ENCODE measurements at regions not wholly inside any gene's neighbourhood (a gene's known extent, or its start where the extent isn't known, plus 50 kb on each side); places are given as distances from the start of the nearest gene placed in this dataset.

GRCh38 chr3:168714609-168715240 is 619.0 kb upstream of the GOLIM4 start:
- no peaks in the 10 kb centered on the region for H3K79me2 ChIP-seq (ENCODE audit: insufficient read depth)
- H3K27ac ChIP-seq, result no peak overlapping the region
- WGBS, 2 experiments (ENCODE audit: low coverage in 1 of 2, low lambda C conversion rate in 2 of 2, missing lambda C conversion rate in 2 of 2), result 12 to 17% methylated on average over 1 of the region's 1 CpG
- H3K9me3 ChIP-seq (ENCODE audit: low read depth), result no peaks in the 10 kb centered on the region
- no peaks in the 10 kb centered on the region for H3K36me3 ChIP-seq (ENCODE audit: low read depth)
- H3K27me3 ChIP-seq (replicated peaks; ENCODE audit: insufficient read depth), result no peaks in the 10 kb centered on the region
- H3K4me2 ChIP-seq (ENCODE audit: unreplicated experiment), result no peak overlapping the region
- in situ Hi-C loops (cut with MboI), result no loop called here
- H3K9me2 ChIP-seq (ENCODE audit: insufficient read depth), result no peaks in the 10 kb centered on the region
- H3K4me1 ChIP-seq (ENCODE audit: insufficient read depth), result no peaks in the 10 kb centered on the region
- H3F3A ChIP-seq (ENCODE audit: insufficient read depth), result no peaks in the 10 kb centered on the region
- TF ChIP-seq EZH2 (IDR thresholded peaks at IDR 0.05; ENCODE audit: insufficient read depth, poor library complexity, severe bottlenecking) (no peak), EZH2phosphoT487 (IDR thresholded peaks at IDR 0.05; ENCODE audit: insufficient read depth, low read depth) (no peak)
- no peaks in the 10 kb centered on the region for H4K20me1 ChIP-seq (ENCODE audit: insufficient read depth)
- H3K4me3 ChIP-seq, result no peak overlapping the region
- DNase-seq, result no peak
- H2AFZ ChIP-seq, result no peak overlapping the region
- no peak overlapping the region for H3K9ac ChIP-seq

- Histone ChIP-seq H3F3A (ENCODE audit: insufficient read depth) (no peaks in the 10 kb centered on the region), H3K9me2 (ENCODE audit: insufficient read depth) (no peaks in the 10 kb centered on the region), H3K27ac (no peak overlapping the region), H3K4me1 (ENCODE audit: insufficient read depth) (no peaks in the 10 kb centered on the region), H2AFZ (no peak overlapping the region), H3K9ac (no peak overlapping the region), H3K4me2 (ENCODE audit: unreplicated experiment) (no peak overlapping the region), H3K9me3 (ENCODE audit: low read depth) (no peaks in the 10 kb centered on the region), H3K4me3 (no peak overlapping the region), H3K36me3 (ENCODE audit: low read depth) (no peaks in the 10 kb centered on the region), H3K27me3 (replicated peaks; ENCODE audit: insufficient read depth) (0 out of 2 replicates have a peak, but pooled peaks cover 3% of the 10 kb centered on the region), H4K20me1 (ENCODE audit: insufficient read depth) (no peaks in the 10 kb centered on the region), H3K79me2 (ENCODE audit: insufficient read depth) (no peaks in the 10 kb centered on the region)
- WGBS, 2 experiments (ENCODE audit: low coverage in 1 of 2, low lambda C conversion rate in 2 of 2, missing lambda C conversion rate in 2 of 2), result 19 to 26% methylated on average over 9 of the region's 9 CpGs
- in situ Hi-C loops (cut with MboI), result no loop called here
- TF ChIP-seq EZH2 (IDR thresholded peaks at IDR 0.05; ENCODE audit: insufficient read depth, poor library complexity, severe bottlenecking) (no peak), EZH2phosphoT487 (IDR thresholded peaks at IDR 0.05; ENCODE audit: insufficient read depth, low read depth) (no peak)
- DNase-seq, result no peak
Measured at GRCh38 chr3:168709073-168709472, 613.3 kb upstream of the GOLIM4 start.

- no peaks in the 10 kb centered on the region for H3F3A ChIP-seq (ENCODE audit: insufficient read depth)
- no peak overlapping the region for H3K9ac ChIP-seq
- DNase-seq, result no peak
- no peaks in the 10 kb centered on the region for H3K4me1 ChIP-seq (ENCODE audit: insufficient read depth)
- H2AFZ ChIP-seq, result no peak overlapping the region
- no peaks in the 10 kb centered on the region for H3K36me3 ChIP-seq (ENCODE audit: low read depth)
- H3K27me3 ChIP-seq (replicated peaks; ENCODE audit: insufficient read depth), result 0 out of 2 replicates have a peak, but pooled peaks cover 3% of the 10 kb centered on the region
- no peak overlapping the region for H3K4me3 ChIP-seq
- TF ChIP-seq EZH2phosphoT487 (IDR thresholded peaks at IDR 0.05; ENCODE audit: insufficient read depth, low read depth) (no peak), EZH2 (IDR thresholded peaks at IDR 0.05; ENCODE audit: insufficient read depth, poor library complexity, severe bottlenecking) (no peak)
- H3K9me3 ChIP-seq (ENCODE audit: low read depth), result no peaks in the 10 kb centered on the region
- H3K79me2 ChIP-seq (ENCODE audit: insufficient read depth), result no peaks in the 10 kb centered on the region
- in situ Hi-C loops (cut with MboI), result no loop called here
- no peak overlapping the region for H3K27ac ChIP-seq
- H3K9me2 ChIP-seq (ENCODE audit: insufficient read depth), result no peaks in the 10 kb centered on the region
- no peaks in the 10 kb centered on the region for H4K20me1 ChIP-seq (ENCODE audit: insufficient read depth)
- H3K4me2 ChIP-seq (ENCODE audit: unreplicated experiment), result no peak overlapping the region
- 38 to 41% methylated on average over 2 of the region's 2 CpGs for WGBS, 2 experiments (ENCODE audit: low coverage in 1 of 2, low lambda C conversion rate in 2 of 2, missing lambda C conversion rate in 2 of 2)
Measured at GRCh38 chr3:168707900-168708299, 612.2 kb upstream of the GOLIM4 start.

- Histone ChIP-seq H3K79me2 (ENCODE audit: insufficient read depth) (no peaks in the 10 kb centered on the region), H3F3A (ENCODE audit: insufficient read depth) (no peaks in the 10 kb centered on the region), H3K9me3 (ENCODE audit: low read depth) (no peaks in the 10 kb centered on the region), H4K20me1 (ENCODE audit: insufficient read depth) (no peaks in the 10 kb centered on the region), H3K9ac (no peak overlapping the region), H3K4me1 (ENCODE audit: insufficient read depth) (no peaks in the 10 kb centered on the region), H3K4me2 (ENCODE audit: unreplicated experiment) (no peak overlapping the region), H2AFZ (no peak overlapping the region), H3K27me3 (replicated peaks; ENCODE audit: insufficient read depth) (0 out of 2 replicates have a peak, but pooled peaks cover 3% of the 10 kb centered on the region), H3K27ac (no peak overlapping the region), H3K36me3 (ENCODE audit: low read depth) (no peaks in the 10 kb centered on the region), H3K4me3 (no peak overlapping the region), H3K9me2 (ENCODE audit: insufficient read depth) (no peaks in the 10 kb centered on the region)
- TF ChIP-seq EZH2phosphoT487 (IDR thresholded peaks at IDR 0.05; ENCODE audit: insufficient read depth, low read depth), result no peak
- TF ChIP-seq EZH2 (IDR thresholded peaks at IDR 0.05; ENCODE audit: insufficient read depth, poor library complexity, severe bottlenecking), result no peak
- in situ Hi-C loops (cut with MboI), result no loop called here
- DNase-seq, result no peak
- 29 to 35% methylated on average over 3 of the region's 3 CpGs for WGBS, 2 experiments (ENCODE audit: low coverage in 1 of 2, low lambda C conversion rate in 2 of 2, missing lambda C conversion rate in 2 of 2)
Measured at GRCh38 chr3:168705412-168705811, 609.7 kb upstream of the GOLIM4 start.

Data from GM23248 (cell line).